ENCODE measurements at regions not wholly inside any gene's neighbourhood (a gene's known extent, or its start where the extent isn't known, plus 50 kb on each side); places are given as distances from the start of the nearest gene placed in this dataset.

GRCh38 chr3:115375362-115375761 lies 228.3 kb upstream of the ZBTB20 start:
- no peak for TF ChIP-seq CTCF (IDR thresholded peaks at IDR 0.05)
- no peak for TF ChIP-seq POLR2A (IDR thresholded peaks at IDR 0.05)

Data from esophagus squamous epithelium (tissue), 4 donors.